ENCODE measurements at regions not wholly inside any gene's neighbourhood (a gene's known extent, or its start where the extent isn't known, plus 50 kb on each side); places are given as distances from the start of the nearest gene placed in this dataset.
"Not testable (repeated sequence)": the region's sequence is repeated elsewhere in the genome, so short reads cannot be mapped to it uniquely, and the experiment has no call there.

DNA sequence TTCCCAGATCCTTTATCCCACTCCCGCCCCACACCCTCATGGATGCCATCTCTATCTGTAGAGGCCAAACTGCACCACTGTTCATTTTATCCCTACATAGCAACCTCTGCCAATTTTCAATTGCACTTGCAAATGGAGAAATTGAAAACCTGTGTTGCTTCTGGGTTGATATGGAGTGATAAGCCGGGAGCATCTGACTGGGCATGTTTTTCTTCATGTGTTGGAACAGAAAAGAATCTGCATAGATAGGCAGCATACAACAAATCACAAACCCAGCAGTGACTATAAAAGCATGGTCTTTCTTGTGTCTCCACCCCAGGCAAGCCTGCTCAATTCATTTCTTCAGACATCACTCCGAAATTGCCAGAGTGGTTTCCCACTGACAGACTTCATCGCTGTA, 608.8 kb upstream of the CAMK1G start:
- H3K9ac ChIP-seq (ENCODE audit: low read length in 5 of 5) = no peak overlapping the region
- H3K36me3 ChIP-seq (ENCODE audit: control insufficient read depth in 5 of 5, insufficient read depth in 5 of 5, low read length in 5 of 5) = no peaks in the 10 kb centered on the region
- no peaks in the 10 kb centered on the region for H3K27me3 ChIP-seq (ENCODE audit: control insufficient read depth in 5 of 5, insufficient read depth in 4 of 5, low read length in 5 of 5)
- H3K9me3 ChIP-seq (ENCODE audit: control insufficient read depth in 5 of 5, low read length in 5 of 5) = peaks cover 0 to 6% (median 4%) of the 10 kb centered on the region in 5 donors
- H3K27ac ChIP-seq (ENCODE audit: low read depth, low read length) = no peak overlapping the region
- H3K4me3 ChIP-seq (ENCODE audit: low read depth in 1 of 5, low read length in 5 of 5) = no peak overlapping the region
- H3K4me1 ChIP-seq (ENCODE audit: control insufficient read depth in 5 of 5, insufficient read depth in 5 of 5, low read length in 5 of 5) = no peaks in the 10 kb centered on the region

DNA sequence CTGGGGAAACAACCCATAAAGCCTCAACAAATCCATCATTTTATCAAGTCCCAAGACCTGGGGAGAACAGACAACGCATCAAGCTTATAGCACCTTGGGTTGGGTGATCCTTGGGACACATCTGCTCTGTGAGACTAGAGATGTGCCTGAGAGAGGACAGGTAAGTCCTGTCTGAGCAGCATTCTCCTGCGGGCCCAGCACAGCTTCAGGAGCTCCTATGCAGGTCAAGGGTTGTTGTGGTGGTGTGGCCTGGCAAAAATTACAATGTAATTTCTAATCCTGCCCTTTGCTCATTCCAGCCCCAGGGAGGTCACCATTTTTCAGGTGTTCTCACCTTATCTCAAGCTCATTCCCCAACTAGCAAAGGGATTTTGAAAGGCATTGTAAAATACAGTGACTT, 608.1 kb upstream of the CAMK1G start:
- Histone ChIP-seq H3K9me3 (ENCODE audit: control insufficient read depth in 5 of 5, low read length in 5 of 5) (peaks cover 0 to 6% (median 4%) of the 10 kb centered on the region in 5 donors), H3K27me3 (ENCODE audit: control insufficient read depth in 5 of 5, insufficient read depth in 4 of 5, low read length in 5 of 5) (no peaks in the 10 kb centered on the region), H3K27ac (ENCODE audit: low read depth, low read length) (no peak overlapping the region), H3K9ac (ENCODE audit: low read length in 5 of 5) (no peak overlapping the region), H3K36me3 (ENCODE audit: control insufficient read depth in 5 of 5, insufficient read depth in 5 of 5, low read length in 5 of 5) (no peaks in the 10 kb centered on the region), H3K4me3 (ENCODE audit: low read depth in 1 of 5, low read length in 5 of 5) (no peak overlapping the region), H3K4me1 (ENCODE audit: control insufficient read depth in 5 of 5, insufficient read depth in 5 of 5, low read length in 5 of 5) (no peaks in the 10 kb centered on the region)

DNA sequence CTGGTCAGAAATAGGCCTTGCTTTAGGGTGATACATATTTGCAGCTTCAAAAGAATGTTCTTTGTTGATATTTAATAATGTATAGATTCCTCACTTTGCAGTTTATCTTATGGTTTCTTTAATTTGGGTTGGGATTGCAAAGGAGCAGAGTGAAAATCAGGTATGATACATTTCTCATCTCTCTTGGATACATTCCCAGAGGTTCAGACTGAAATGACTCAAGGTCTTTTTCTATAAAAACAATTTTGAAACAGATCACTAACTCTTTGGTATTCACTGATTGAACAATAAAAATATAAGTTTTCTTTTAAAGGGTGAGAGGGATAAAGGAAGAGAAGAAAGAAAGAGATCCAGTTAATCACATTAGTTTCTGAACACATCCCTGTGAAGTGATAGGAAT, 606.5 kb upstream of the CAMK1G start:
- Histone ChIP-seq H3K27ac (ENCODE audit: low read depth, low read length) (no peak overlapping the region), H3K4me3 (ENCODE audit: low read depth in 1 of 5, low read length in 5 of 5) (no peak overlapping the region), H3K4me1 (ENCODE audit: control insufficient read depth in 5 of 5, insufficient read depth in 5 of 5, low read length in 5 of 5) (no peaks in the 10 kb centered on the region), H3K27me3 (ENCODE audit: control insufficient read depth in 5 of 5, insufficient read depth in 4 of 5, low read length in 5 of 5) (no peaks in the 10 kb centered on the region), H3K9ac (ENCODE audit: low read length in 5 of 5) (no peak overlapping the region), H3K36me3 (ENCODE audit: control insufficient read depth in 5 of 5, insufficient read depth in 5 of 5, low read length in 5 of 5) (no peaks in the 10 kb centered on the region), H3K9me3 (ENCODE audit: control insufficient read depth in 5 of 5, low read length in 5 of 5) (peaks cover 0 to 6% (median 4%) of the 10 kb centered on the region in 5 donors)

DNA sequence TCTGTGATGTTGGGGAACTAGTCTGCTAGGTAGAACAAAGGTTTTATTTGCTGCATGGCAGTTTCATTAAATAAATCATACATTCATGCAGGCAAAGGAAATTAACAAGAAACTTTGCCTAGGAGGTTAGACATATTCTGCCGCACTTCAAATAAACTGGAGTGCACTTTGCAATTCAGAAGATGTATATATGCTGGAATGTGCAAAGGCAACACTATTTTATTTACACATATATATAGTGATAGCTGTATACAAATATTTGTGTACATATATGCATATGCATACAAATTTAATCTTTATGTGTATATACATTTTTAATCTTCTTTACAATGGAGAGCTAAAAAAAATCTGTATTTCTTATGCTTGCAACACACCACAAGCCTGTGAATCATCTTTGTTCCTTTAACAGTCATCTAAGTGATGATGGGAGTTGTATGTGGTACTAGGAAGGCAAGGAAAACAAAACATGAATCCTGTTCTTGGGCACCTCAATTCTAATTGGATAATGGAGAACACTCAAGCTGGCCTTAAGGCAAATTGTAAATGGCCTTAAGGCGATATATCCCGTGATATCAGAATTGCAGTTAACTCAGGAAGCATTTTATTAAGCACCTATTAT, 605.8 kb upstream of the CAMK1G start:
- Histone ChIP-seq H3K36me3 (ENCODE audit: control insufficient read depth in 5 of 5, insufficient read depth in 5 of 5, low read length in 5 of 5) (no peaks in the 10 kb centered on the region), H3K9ac (ENCODE audit: low read length in 5 of 5) (no peak overlapping the region)

DNA sequence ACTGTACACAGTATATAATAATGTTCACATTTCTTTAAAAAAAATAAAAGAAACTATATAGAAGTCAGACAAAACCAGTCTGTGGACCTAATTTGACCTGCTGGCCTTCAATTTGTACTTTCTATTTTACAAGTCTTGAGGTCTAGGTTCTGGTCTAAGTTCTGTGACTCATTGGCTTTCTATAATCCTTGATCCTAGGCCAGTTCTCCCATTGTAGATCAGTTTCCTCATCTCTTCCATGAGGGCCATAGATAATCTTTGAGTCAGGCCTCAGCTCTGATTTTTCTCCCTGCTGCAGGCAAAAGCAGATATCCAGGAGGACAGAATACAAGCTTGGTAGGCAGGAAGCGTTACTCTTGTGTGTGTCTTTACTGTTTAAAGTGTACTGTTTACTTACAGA, 603.7 kb upstream of the CAMK1G start:
- H3K36me3 ChIP-seq (ENCODE audit: control insufficient read depth in 5 of 5, insufficient read depth in 5 of 5, low read length in 5 of 5) = no peaks in the 10 kb centered on the region
- no peak overlapping the region for H3K9ac ChIP-seq (ENCODE audit: low read length in 5 of 5)
- H3K4me1 ChIP-seq (ENCODE audit: control insufficient read depth in 5 of 5, insufficient read depth in 5 of 5, low read length in 5 of 5) = peaks cover 0 to 3% (median 0%) of the 10 kb centered on the region in 5 donors
- no peaks in the 10 kb centered on the region for H3K27me3 ChIP-seq (ENCODE audit: control insufficient read depth in 5 of 5, insufficient read depth in 4 of 5, low read length in 5 of 5)
- no peak overlapping the region for H3K27ac ChIP-seq (ENCODE audit: low read depth, low read length)
- H3K9me3 ChIP-seq (ENCODE audit: control insufficient read depth in 5 of 5, low read length in 5 of 5) = peaks cover 0 to 6% (median 4%) of the 10 kb centered on the region in 5 donors
- no peak overlapping the region for H3K4me3 ChIP-seq (ENCODE audit: low read depth in 1 of 5, low read length in 5 of 5)

More for the DNA sequence above, 605.8 kb upstream of the CAMK1G start:
- H3K27me3 ChIP-seq (ENCODE audit: control insufficient read depth in 5 of 5, insufficient read depth in 4 of 5, low read length in 5 of 5) = no peaks in the 10 kb centered on the region
- H3K4me3 ChIP-seq (ENCODE audit: low read depth in 1 of 5, low read length in 5 of 5) = no peak overlapping the region
- peaks cover 0 to 6% (median 4%) of the 10 kb centered on the region in 5 donors for H3K9me3 ChIP-seq (ENCODE audit: control insufficient read depth in 5 of 5, low read length in 5 of 5)
- H3K4me1 ChIP-seq (ENCODE audit: control insufficient read depth in 5 of 5, insufficient read depth in 5 of 5, low read length in 5 of 5) = no peaks in the 10 kb centered on the region
- H3K27ac ChIP-seq (ENCODE audit: low read depth, low read length) = no peak overlapping the region

DNA sequence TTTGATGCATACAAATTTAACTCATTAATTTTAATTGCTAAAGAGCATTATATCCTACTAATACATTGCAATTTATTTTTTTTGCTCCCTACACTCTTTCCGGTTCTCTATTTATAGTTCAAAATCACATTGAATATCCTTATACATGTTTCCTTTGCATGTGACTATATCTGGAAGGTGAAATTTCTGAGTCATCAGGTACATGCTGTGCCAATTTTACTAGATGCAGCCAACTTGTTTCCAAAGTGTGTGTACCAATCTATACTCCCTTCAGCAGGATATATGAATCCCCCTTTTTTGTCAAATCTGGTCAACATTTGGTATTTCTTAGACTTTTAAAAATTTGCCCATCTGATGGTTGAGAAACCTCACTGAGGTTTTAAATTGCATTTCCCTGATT, 602.9 kb upstream of the CAMK1G start:
- H3K4me1 ChIP-seq (ENCODE audit: control insufficient read depth in 5 of 5, insufficient read depth in 5 of 5, low read length in 5 of 5) = peaks cover 0 to 10% (median 0%) of the 10 kb centered on the region in 5 donors
- H3K27ac ChIP-seq (ENCODE audit: low read depth, low read length) = no peak overlapping the region
- no peaks in the 10 kb centered on the region for H3K36me3 ChIP-seq (ENCODE audit: control insufficient read depth in 5 of 5, insufficient read depth in 5 of 5, low read length in 5 of 5)
- H3K9ac ChIP-seq (ENCODE audit: low read length in 5 of 5) = no peak overlapping the region
- peaks cover 0 to 6% (median 4%) of the 10 kb centered on the region in 5 donors for H3K9me3 ChIP-seq (ENCODE audit: control insufficient read depth in 5 of 5, low read length in 5 of 5)
- no peaks in the 10 kb centered on the region for H3K27me3 ChIP-seq (ENCODE audit: control insufficient read depth in 5 of 5, insufficient read depth in 4 of 5, low read length in 5 of 5)
- H3K4me3 ChIP-seq (ENCODE audit: low read depth in 1 of 5, low read length in 5 of 5) = no peak overlapping the region

DNA sequence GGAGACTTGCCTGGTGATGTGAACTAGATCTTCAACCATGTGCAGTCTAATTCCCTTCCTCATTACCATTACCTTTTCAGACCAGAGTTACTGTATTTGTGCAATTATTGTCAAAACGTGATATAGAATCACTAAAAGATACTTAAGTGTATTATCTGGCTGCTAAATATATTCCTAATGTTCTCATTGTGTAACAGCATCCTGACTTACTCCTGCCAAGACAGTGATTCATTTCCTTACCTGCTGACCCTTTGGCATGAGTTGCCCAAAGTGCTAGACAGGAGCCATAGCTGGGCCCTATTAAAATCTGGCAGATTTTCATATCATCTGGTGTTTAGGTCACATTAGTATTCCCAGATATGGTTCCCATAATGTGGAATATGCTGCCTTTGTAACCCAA, 598.3 kb upstream of the CAMK1G start:
- Histone ChIP-seq H3K9ac (ENCODE audit: low read length in 5 of 5) (no peak overlapping the region), H3K27me3 (ENCODE audit: control insufficient read depth in 5 of 5, insufficient read depth in 4 of 5, low read length in 5 of 5) (no peaks in the 10 kb centered on the region), H3K4me3 (ENCODE audit: low read depth in 1 of 5, low read length in 5 of 5) (no peak overlapping the region), H3K4me1 (ENCODE audit: control insufficient read depth in 5 of 5, insufficient read depth in 5 of 5, low read length in 5 of 5) (peaks cover 0 to 24% (median 2%) of the 10 kb centered on the region in 5 donors), H3K27ac (ENCODE audit: low read depth, low read length) (peak overlapping the region; percentile 7), H3K9me3 (ENCODE audit: control insufficient read depth in 5 of 5, low read length in 5 of 5) (peaks cover 0 to 3% (median 0%) of the 10 kb centered on the region in 5 donors), H3K36me3 (ENCODE audit: control insufficient read depth in 5 of 5, insufficient read depth in 5 of 5, low read length in 5 of 5) (no peaks in the 10 kb centered on the region)

DNA sequence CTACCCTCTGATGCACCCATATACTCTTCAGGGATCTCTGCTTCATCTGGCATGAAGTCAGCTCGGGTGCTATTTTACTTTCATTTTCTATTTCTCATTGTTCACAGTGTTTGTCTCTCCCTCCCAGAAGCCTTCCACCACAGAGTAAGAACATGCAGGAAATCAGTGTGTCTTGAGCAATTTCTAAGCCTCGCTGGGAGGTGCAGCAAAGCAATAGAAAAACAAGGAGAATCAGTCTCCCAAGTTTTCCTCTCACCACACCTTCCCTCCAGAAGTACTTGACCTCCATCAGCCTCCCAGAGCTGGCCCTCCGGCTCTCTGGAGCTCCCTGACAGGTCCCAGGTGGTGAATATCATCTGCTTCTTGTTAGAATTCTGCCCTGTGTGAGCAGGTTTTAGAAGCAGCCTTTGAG, 594.7 kb upstream of the CAMK1G start:
- H3K27ac ChIP-seq (ENCODE audit: low read depth, low read length) = no peak overlapping the region
- H3K9me3 ChIP-seq (ENCODE audit: control insufficient read depth in 5 of 5, low read length in 5 of 5) = peaks cover 0 to 7% (median 0%) of the 10 kb centered on the region in 5 donors
- H3K36me3 ChIP-seq (ENCODE audit: control insufficient read depth in 5 of 5, insufficient read depth in 5 of 5, low read length in 5 of 5) = no peaks in the 10 kb centered on the region
- peak overlapping the region in 4 of 5 donors; percentile 1 to 71 (median 51) for H3K9ac ChIP-seq (ENCODE audit: low read length in 5 of 5)
- no peaks in the 10 kb centered on the region for H3K27me3 ChIP-seq (ENCODE audit: control insufficient read depth in 5 of 5, insufficient read depth in 4 of 5, low read length in 5 of 5)
- H3K4me3 ChIP-seq (ENCODE audit: low read depth in 1 of 5, low read length in 5 of 5) = peak overlapping the region in 4 of 5 donors; percentile 50 to 62 (median 58)
- peaks cover 0 to 24% (median 2%) of the 10 kb centered on the region in 5 donors for H3K4me1 ChIP-seq (ENCODE audit: control insufficient read depth in 5 of 5, insufficient read depth in 5 of 5, low read length in 5 of 5)

DNA sequence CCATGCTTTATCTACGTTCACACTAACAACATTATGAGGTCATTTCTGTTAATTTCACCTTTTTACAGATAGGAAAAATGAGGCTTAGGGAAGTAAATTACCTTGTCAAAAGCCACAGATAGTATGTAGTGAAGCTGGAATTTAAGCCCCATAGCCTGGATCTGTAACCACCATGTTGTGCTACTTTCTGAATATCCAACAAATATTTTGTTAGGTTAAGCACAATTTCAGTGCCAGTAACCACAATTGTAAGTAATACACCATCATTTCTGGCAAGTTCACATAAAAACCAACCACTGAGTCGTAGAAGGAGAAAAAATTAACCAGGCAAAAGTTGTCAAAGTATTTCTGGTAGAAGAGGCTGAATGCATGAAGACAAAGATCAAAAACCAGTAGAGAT, 593.1 kb upstream of the CAMK1G start:
- peaks cover 0 to 16% (median 2%) of the 10 kb centered on the region in 5 donors for H3K4me1 ChIP-seq (ENCODE audit: control insufficient read depth in 5 of 5, insufficient read depth in 5 of 5, low read length in 5 of 5)
- H3K27ac ChIP-seq (ENCODE audit: low read depth, low read length) = no peak overlapping the region
- H3K27me3 ChIP-seq (ENCODE audit: control insufficient read depth in 5 of 5, insufficient read depth in 4 of 5, low read length in 5 of 5) = no peaks in the 10 kb centered on the region
- H3K36me3 ChIP-seq (ENCODE audit: control insufficient read depth in 5 of 5, insufficient read depth in 5 of 5, low read length in 5 of 5) = no peaks in the 10 kb centered on the region
- H3K9ac ChIP-seq (ENCODE audit: low read length in 5 of 5) = no peak overlapping the region
- H3K9me3 ChIP-seq (ENCODE audit: control insufficient read depth in 5 of 5, low read length in 5 of 5) = peaks cover 0 to 7% (median 0%) of the 10 kb centered on the region in 5 donors
- no peak overlapping the region for H3K4me3 ChIP-seq (ENCODE audit: low read depth in 1 of 5, low read length in 5 of 5)

DNA sequence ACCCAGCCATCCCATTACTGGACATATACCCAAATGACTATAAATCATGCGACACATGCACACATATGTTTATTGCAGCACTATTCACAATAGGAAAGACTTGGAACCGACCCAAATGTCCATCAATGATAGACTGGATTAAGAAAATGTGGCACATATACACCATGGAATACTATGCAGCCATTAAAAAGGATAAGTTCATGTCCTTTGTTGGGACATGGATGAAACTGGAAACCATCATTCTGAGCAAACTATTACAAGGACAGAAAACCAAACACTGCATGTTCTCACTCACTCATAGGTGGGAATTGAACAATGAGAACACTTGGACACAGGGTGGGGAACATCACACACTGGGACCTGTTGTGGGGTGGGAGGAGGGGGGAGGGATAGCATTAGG, 586.5 kb upstream of the CAMK1G start:
- H3K4me1 ChIP-seq (ENCODE audit: control insufficient read depth in 5 of 5, insufficient read depth in 5 of 5, low read length in 5 of 5); H3K4me3 ChIP-seq (ENCODE audit: low read depth in 1 of 5, low read length in 5 of 5); H3K9ac ChIP-seq (ENCODE audit: low read length in 5 of 5); H3K9me3 ChIP-seq (ENCODE audit: control insufficient read depth in 5 of 5, low read length in 5 of 5); H3K27ac ChIP-seq (ENCODE audit: low read depth, low read length); H3K36me3 ChIP-seq (ENCODE audit: control insufficient read depth in 5 of 5, insufficient read depth in 5 of 5, low read length in 5 of 5); H3K27me3 ChIP-seq (ENCODE audit: control insufficient read depth in 5 of 5, insufficient read depth in 4 of 5, low read length in 5 of 5): not testable (repeated sequence)
